CD4-positive, alpha-beta T cell treated with Interleukin-12 subunit alpha and Interleukin-12 subunit beta, for 1 hour (primary cell): ENCODE measurements at regions not wholly inside any gene's neighbourhood (a gene's known extent, or its start where the extent isn't known, plus 50 kb on each side); places are given as distances from the start of the nearest gene placed in this dataset.

Source experiments
- DNase-seq: peaks from one replicate; pipeline ENCODE4 v3.0.0-alpha.2; 2020

- no peak for DNase-seq
Measured at GRCh38 chr12:82149045-82149444, 209.1 kb downstream of the CCDC59 start.

DNA sequence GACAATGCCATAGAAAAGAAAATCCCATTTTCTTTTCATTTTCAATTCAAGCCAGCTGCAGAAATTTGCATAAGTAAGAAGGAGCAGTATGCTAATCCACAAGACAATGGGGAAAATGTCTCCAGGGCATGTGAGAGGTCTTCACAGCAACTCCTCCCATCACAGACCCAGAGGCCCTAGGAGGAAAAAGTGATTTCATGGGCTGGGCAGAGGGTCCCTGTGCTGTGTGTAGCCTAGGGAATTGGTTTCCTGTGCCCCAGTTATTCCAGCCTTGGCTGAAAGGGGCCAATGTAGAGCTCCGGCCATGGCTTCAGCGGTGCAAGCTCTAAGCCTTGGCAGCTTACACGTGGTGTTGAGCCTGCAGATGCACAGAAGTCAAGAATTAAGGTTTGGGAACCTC, 211.4 kb downstream of the CCDC59 start:
- no peak for DNase-seq

DNA sequence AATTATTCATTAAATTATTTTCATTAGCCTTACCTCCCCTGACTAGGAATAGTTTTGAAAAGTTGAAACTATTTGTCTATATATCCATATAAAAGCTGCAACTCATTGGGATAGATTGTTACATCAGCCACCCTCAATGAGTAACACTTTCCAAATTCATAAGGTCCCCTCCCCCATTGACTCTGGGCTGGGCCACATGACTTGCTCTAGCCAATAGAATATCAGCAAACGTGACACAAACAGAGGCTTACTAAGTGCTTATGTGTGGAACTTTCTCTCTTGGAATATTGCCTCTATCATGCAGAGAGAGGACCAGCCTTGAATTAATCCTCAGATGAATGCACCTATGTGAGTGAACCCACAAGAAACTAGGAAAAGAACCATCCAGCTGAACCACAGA, 213.7 kb downstream of the CCDC59 start:
- DNase-seq, result no peak

- DNase-seq, result no peak
Measured at GRCh38 chr12:82132390-82132789, 225.8 kb downstream of the CCDC59 start.

DNA sequence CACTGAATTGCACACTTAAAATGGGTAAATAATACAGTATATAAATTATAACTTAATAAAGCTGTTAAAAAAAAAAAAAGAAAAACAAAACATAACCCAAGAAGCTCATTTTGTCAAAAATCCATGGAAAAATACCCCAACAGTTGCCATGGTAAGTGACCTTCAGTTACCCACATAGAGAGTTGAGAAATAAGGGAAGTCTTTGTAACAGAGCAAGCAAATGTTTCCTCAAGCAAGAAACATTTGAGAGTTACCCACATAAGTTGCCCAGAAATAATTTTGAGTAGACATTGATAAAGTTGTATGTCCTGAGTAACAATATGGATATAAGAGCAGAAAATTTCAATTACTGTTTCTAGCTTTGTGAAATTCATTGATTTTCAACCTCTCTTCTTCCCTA, 227.4 kb downstream of the CCDC59 start:
- no peak for DNase-seq

DNA sequence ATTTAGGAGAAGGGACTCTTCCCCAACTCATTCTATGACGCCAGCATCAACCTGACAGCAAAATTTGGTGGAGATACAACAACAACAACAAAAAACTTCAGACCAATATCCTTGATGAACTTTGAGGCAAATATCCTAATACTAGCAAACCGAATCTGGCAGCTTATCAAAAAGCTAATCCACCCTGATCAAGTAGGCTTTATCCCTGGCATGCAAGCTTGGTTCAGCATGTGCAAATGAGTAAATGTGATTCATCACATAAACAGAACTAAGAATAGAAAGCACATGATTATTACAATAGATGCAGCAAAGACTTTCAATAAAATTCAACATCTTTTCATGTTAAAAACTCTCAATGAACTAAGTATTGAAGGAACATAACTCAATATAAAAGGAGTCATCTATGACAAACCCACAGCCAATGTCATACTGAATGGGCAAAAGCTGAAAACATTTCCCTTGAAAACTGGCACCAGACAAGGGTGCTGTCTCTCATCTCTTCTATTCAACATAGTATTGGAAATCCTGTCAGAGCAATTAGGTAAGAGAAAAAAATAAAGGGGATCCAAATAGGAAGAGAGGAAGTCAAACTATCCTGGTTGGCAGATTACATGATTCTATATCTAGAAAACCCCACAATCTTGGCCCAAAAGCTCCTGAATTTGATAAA, 233.3 kb downstream of the CCDC59 start:
- DNase-seq, result no peak

DNA sequence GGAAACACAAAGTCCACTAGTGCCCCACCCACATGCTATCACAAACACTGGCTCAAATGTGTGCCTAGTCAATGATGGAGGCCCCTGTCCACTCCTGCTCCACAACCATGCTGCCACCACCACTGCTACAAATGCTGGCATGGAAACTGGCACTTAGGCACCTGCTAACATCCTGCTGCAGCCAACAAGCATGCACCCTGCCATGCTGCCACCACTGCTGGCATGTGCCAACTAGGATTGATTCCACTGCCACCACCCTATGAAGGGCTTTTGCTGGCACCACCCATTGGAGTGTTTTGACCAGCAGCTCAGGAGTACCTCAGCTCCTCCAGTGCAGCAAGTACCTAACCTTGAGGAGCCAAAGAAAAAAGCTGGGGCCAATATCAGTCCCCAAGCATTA, 236.6 kb downstream of the CCDC59 start:
- no peak for DNase-seq

GRCh38 chr12:82120901-82121300, 237.3 kb downstream of the CCDC59 start:
- no peak for DNase-seq

- no peak for DNase-seq
Measured at GRCh38 chr12:82109243-82109642, 248.9 kb downstream of the CCDC59 start.

DNA sequence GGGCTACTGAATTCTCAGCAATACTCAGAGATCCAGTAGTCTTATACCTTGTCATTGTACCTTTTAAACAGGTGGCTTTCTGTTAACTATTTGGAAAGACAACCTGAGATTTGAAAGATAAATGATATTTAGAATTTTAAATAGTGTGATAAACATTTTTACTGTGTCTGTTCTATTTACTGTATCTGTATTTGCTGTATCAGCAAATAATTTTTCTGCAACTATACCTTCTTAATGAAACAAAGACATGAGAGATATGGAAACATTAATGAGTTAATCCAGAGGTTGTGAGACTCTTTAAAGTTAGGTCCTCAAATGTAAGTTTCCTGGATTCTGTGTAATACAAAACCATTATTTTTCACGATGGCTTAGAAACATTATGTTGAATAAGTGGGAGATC, 249.6 kb downstream of the CCDC59 start:
- DNase-seq, result no peak

DNA sequence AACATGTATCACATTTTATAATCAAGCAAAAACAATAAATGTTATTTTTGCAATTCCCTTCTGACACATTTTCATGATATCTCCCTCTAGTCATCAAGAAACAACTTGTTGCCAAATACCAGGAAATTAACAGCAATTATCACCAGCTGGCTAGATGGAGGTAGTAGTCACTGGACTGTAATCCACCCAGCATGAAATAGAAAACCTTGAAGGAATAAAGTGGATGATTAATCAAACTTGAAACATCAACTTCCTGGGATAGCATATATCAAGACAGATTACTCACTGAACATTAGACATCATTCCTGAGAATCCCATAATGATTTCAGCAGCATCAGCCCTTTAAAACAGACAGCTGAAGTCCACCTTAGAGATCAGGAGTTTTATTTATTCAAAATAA, 259.0 kb downstream of the CCDC59 start:
- no peak for DNase-seq

GRCh38 chr12:82097877-82098276, 260.3 kb downstream of the CCDC59 start:
- no peak for DNase-seq

DNA sequence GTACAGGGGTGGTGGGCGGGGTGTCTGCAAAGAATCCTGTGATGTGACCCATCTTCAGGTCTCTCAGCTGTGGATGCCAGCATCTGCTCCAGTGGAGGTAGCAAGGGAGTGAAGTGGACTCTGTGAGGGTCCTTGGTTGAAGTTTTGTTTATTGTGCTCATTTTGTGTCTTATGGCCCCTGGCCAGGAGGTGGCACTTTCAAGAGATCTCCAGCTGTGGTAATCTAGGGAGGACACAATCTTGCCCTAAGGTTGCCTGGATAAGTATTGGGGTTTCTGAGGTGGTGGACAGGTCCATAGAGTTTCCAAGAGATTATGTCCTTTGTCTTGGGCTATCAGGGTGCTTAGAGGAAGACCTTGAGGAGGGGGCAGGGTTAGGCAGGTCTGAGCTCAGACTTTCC, 260.7 kb downstream of the CCDC59 start:
- no peak for DNase-seq

DNA sequence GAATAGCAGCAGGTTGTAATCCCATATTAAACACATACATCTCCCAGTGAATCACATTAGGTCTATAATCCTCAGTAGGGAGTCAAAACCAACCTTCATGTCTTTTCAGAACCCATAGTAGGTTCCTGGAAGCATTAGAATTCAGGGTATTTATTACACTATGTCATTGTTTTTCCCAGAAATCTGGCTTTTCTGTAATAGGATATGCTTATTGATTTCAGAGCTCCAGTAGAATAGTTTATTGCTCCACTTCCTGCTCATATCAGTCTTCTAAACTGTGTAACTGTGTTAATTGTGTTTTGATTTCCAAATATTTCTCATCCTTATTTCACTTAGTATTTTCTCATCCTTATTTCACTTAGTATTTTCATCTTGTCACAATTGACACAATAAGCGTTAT, 268.0 kb downstream of the CCDC59 start:
- DNase-seq, result no peak

DNA sequence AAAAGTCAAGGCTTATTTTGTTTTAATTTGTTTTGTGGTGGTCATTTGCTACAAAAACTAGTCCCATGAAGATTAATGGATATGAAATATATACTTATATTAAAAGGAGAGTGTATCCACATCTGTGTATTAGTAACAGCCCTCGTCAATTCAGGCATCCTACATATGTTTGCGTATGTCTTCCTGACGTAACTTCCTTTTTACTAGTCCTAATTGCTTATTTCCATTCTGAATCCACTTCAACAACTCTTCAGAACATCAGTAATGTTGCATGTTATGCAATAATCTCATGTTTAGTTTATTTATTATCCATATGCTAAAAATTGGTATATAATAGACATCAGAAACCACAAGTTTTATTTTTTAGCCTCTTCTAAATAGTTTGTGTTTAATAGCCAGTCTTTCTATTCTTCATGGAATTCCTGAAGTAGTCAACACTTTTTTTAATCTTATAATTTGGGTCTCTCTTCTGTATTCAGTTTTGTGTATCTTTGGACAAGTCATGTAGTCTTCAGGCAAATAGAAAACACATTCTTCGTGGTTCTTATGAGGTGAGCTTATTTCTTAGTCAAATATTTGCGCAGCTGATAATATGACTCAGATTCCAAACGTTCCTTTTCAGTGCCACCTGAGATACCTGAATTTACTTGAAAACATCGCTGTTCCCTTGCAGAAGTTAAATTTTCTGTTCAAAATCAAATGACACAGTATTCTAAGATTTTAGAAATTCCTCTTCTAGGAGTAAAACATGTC, 268.6 kb downstream of the CCDC59 start:
- DNase-seq, result no peak

- no peak for DNase-seq
Measured at GRCh38 chr12:82082501-82082900, 275.7 kb downstream of the CCDC59 start.

DNA sequence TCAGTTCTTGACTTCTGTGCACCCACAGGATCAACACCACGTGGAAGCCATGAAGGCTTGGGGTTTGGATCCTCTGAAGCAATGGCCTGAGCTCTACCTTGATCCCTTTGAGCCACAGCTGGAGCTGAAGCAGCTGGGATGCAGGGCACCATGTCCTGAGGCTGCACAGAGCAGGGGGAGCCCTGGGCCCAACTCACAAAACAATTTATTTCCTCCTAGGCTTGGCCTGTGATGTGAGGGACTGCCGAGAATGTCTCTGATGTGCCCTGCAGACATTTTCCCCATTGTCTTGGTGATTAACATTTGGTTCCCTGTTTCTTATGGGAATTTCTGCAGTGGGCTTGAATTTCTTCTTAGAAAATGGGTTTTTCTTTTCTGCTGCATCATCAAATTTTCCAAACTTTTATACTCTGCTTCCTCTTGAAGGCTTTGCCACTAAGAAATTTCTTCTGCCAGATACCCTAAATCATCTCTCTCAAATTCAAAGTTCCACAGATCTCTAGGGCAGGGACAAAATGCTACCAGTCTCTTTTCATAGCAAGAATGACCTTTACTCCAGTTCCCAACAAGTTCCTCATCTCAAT, 288.2 kb downstream of the CCDC59 start:
- no peak for DNase-seq

DNA sequence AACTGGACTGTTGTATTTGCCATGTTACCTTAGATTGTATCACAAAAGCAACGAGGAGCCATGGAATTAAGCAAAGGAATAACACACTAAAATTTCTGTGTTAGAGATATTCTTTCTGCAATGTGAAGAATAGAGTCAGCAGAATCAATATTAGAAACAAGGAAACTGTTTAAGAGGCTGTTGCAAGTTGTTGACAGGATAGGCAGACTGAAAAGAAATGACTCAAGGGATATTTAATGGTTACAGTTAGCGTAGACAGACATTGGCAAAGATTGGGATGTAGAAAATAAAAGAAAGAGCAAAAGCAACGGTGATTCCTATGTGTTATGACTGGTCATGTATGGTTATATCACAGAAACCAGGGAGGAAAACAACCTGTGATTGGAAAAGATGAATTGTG, 299.0 kb upstream of the PPFIA2 start:
- no peak for DNase-seq

DNA sequence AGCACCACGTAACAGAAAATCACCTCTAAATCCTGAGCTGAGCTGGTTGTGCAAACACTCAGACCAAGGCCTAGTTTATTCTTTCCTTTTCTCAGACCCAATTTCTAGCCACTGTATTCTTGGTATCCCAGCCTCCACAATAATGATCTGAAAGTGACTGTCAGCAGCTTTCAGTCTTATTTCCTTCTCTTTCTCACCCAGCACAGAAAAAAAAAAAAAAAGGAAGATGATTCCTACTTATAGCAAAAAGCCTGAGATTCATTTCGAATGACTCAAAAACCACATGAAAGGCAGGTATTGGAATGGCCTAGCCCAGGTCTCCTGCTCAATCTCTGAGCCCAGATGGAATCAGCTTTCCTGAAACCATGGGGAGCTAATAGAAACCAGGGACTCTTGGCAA, 298.6 kb upstream of the PPFIA2 start:
- DNase-seq, result no peak

GRCh38 chr12:82055391-82055790, 296.2 kb upstream of the PPFIA2 start:
- no peak for DNase-seq

- DNase-seq, result no peak
Measured at GRCh38 chr12:82054566-82054965, 295.4 kb upstream of the PPFIA2 start.

- DNase-seq, result no peak
Measured at GRCh38 chr12:82047446-82047845, 288.3 kb upstream of the PPFIA2 start.

- no peak for DNase-seq
Measured at GRCh38 chr12:82040987-82041743, 282.0 kb upstream of the PPFIA2 start.

DNA sequence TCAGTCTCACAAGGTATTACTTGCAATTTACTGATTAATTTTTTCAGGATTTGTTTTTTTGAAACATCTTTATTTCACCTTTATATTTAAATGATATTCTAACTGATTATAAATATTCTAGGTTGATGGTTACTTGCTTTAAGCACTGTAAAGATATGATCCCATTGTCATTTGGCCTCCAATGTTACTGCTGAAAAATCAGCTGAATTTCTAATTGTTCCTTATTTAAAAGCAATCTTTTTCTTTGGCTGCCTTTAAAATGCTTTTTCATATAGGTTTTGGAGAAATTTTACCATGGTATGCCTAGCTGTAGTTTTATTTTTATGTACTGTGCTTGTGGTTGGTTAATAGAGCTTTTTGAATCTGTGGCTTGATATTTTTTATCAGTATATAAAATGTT, 275.6 kb upstream of the PPFIA2 start:
- DNase-seq, result no peak
